GM12875 (cell line): ENCODE measurements at regions not wholly inside any gene's neighbourhood (a gene's known extent, or its start where the extent isn't known, plus 50 kb on each side); places are given as distances from the start of the nearest gene placed in this dataset.
"Not testable (repeated sequence)": the region's sequence is repeated elsewhere in the genome, so short reads cannot be mapped to it uniquely, and the experiment has no call there.

ENCODE experiments used
- H3K4me3 ChIP-seq: one replicate; pipeline ENCODE4 v1.5.1; 2011; ENCODE audit warnings: low read depth, low read length, control low read depth
- TF ChIP-seq, protein P1 (sequence below): IDR thresholded peaks from 2 replicates; pipeline ENCODE4 v1.5.1; 2011; ENCODE audit warnings: low read depth, mild to moderate bottlenecking, control low read depth, inconsistent platforms, low read length, moderate library complexity, borderline replicate concordance; ENCODE audit not compliant: insufficient read depth

DNA sequence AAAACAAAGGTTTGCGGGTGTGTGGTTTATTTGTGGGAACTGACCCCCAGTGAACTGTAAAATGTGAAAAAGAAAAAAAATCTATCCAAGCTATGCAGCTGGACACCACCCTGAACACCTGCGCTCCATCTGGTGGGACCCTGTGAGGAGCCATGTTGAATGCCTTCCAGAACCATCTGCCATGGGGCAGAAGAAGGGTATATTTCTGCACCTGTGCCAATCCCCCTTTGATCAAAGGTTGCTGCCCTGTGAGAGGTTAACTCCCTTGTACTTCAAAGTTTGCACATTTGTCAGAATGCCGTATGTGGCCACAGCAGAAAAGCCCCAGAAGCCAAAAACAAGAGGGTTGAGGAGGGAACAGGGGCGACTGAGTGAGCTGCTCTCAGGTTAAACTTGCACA lies 148.5 kb upstream of the ALDH1B1 start:
- TF ChIP-seq, protein P1, sequence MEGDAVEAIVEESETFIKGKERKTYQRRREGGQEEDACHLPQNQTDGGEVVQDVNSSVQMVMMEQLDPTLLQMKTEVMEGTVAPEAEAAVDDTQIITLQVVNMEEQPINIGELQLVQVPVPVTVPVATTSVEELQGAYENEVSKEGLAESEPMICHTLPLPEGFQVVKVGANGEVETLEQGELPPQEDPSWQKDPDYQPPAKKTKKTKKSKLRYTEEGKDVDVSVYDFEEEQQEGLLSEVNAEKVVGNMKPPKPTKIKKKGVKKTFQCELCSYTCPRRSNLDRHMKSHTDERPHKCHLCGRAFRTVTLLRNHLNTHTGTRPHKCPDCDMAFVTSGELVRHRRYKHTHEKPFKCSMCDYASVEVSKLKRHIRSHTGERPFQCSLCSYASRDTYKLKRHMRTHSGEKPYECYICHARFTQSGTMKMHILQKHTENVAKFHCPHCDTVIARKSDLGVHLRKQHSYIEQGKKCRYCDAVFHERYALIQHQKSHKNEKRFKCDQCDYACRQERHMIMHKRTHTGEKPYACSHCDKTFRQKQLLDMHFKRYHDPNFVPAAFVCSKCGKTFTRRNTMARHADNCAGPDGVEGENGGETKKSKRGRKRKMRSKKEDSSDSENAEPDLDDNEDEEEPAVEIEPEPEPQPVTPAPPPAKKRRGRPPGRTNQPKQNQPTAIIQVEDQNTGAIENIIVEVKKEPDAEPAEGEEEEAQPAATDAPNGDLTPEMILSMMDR, result no peak
- H3K4me3 ChIP-seq, result no peak overlapping the region

DNA sequence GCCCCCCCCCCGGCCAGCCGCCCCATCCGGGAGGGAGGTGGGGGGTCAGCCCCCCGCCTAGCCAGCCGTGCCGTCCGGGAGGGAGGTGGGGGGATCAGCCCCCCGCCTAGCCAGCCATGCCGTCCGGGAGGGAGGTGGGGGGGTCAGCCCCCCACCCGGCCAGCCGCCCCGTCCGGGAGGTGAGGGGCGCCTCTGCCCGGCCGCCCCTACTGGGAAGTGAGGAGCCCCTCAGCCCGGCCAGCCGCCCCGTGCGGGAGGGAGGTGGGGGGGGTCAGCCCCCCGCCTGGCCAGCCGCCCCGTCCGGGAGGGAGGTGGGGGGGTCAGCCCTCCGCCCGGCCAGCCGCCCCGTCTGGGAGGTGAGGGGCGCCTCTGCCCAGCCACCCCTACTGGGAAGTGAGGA lies 150.4 kb upstream of the ALDH1B1 start:
- H3K4me3 ChIP-seq, result not testable (repeated sequence)

DNA sequence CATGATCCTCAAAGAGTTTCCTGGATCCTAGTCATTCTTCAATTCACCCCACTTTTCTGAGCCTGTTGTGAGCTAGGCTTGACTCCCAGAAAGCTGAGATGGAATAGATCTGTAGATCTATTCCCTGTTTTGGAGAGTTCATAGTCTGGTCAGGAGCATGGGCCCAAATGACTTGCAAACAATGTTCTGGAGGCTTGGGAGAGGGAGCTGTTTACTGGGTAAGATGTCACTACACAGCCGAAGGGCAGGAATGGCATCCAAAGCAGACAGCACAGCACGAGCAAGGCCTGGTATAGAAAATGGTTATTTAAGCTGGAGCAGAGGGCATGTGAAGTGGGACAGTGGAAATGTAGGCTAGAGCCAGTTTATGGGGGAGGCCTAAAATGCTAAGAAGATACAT lies 152.5 kb upstream of the ALDH1B1 start:
- TF ChIP-seq, protein P1, result no peak
- no peak overlapping the region for H3K4me3 ChIP-seq

DNA sequence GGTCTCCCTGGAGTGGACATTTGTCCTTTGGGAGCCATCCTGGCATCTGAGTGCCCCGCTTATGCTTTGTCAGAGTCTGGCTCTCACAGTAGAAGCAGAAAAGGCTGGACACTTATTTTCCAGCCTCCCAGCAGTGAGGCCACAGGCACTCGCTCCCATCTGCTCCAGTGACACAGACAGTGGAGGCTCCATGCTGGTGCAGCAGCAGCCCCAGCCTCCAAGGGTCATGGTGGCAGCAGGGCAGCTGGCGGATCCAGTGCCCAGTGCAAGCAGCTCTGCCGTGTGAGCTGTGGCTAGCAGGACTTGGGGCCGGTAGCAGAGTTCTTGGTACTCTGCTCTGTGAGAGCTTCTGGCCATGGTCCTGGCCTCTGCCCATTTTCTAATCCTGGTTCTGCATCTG lies 157.3 kb upstream of the ALDH1B1 start:
- TF ChIP-seq, protein P1, result no peak

DNA sequence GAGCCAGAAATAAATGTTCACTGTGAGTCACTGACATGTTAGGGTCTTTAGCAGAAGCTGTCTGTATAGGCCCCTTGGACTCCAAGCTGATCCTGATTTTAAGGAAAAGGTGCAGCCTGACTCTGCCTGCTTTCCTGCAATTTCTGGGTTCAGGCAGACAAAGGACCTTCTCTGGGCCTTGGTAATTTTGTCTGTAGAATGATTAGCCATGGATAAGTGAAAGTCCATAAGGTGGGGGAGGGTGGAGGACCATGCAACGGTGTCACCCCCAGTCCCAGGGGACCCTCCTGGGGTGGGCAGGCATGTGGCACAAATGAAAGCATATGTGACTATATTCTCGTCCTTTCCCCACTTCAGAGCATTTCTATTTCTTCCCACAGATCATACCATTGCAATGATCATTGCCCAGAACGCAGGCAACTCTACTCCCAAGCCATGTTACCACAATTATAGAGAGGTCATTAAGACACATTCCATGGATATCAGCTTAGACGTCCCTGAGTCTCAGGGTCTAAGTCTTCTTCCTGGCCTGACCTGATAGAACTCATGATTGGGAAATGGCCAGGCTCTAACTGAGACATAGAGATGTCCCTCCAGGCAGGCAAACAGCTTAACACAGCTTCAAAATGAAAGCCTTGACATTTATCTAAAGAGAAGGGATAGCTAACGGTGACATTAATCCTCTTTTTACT lies 157.9 kb upstream of the ALDH1B1 start:
- no peak overlapping the region for H3K4me3 ChIP-seq
- TF ChIP-seq, protein P1, result no peak

More for the DNA sequence above, 157.3 kb upstream of the ALDH1B1 start:
- H3K4me3 ChIP-seq, result no peak overlapping the region

DNA sequence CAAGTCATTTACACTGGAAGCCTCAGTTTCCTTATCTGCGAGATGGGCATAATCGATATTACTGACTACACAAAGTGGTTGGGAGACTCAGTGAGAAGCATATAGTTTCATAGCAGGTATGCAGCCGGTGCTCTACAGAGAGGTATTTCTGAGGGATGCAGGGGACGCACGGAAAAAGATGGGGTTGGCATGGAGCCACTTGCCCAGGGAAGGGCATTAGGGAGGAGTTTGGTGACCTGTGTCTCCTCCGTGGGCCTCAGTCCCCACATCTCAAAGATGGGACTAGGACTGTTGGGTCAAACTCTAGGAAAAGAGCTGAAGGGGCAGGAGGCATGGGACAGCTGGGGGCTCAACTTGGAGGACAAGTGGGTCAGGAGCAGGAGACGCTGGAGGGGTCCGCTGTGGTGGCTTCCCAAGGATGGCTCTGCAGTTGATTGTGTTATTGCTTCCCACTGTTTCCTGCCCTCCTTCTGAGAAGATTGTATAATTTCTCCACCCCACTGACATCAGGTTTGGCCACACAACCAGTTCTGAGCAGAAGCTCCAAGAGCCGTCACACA lies 158.6 kb upstream of the ALDH1B1 start:
- H3K4me3 ChIP-seq, result no peak overlapping the region
- TF ChIP-seq, protein P1, result no peak

DNA sequence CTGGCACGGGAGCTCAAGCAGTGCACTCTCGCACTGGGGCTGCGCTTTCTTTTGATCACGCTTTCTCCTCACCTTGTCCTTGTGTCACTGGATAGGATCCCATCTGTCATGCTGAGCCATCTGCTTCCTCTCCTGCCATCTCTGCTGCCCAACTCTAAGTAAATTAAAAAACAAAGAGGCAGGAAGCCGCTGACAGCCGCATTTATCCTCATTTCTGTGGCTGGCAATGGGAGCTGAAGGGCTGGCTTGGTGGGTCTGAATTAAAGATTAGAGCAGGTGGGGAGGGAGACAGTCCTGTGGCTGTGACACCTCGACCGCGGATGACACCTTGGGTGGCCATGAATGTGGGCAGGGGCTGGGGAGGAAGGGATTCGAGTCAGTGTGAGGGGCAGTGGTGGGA lies 159.2 kb upstream of the ALDH1B1 start:
- TF ChIP-seq, protein P1, result no peak
- H3K4me3 ChIP-seq, result no peak overlapping the region
